CD4-positive, alpha-beta T cell treated with Interleukin-6 for 4 hours (primary cell): ENCODE measurements at regions not wholly inside any gene's neighbourhood (a gene's known extent, or its start where the extent isn't known, plus 50 kb on each side); places are given as distances from the start of the nearest gene placed in this dataset.

Source experiments
- DNase-seq: peaks from one replicate; pipeline ENCODE4 v3.0.0-alpha.2; 2020; ENCODE audit warnings: mixed read lengths

GRCh38 chr5:5615569-5615968 is 193.1 kb downstream of the ICE1 start:
- DNase-seq = no peak

- DNase-seq = no peak
These were observed 190.9 kb downstream of the ICE1 start for GRCh38 chr5:5613261-5613990.

GRCh38 chr5:5612096-5612495 is 189.6 kb downstream of the ICE1 start:
- no peak for DNase-seq

GRCh38 chr5:5609935-5610334 is 187.5 kb downstream of the ICE1 start:
- no peak for DNase-seq

- no peak for DNase-seq
These were observed 182.8 kb downstream of the ICE1 start for GRCh38 chr5:5605170-5605764.

- no peak for DNase-seq
These were observed 180.1 kb downstream of the ICE1 start for GRCh38 chr5:5602554-5602953.

- no peak for DNase-seq
These were observed 176.2 kb downstream of the ICE1 start for GRCh38 chr5:5598547-5599113.

GRCh38 chr5:5593391-5593790 is 170.9 kb downstream of the ICE1 start:
- no peak for DNase-seq

GRCh38 chr5:5592541-5592940 is 170.1 kb downstream of the ICE1 start:
- DNase-seq = no peak

- no peak for DNase-seq
These were observed 169.1 kb downstream of the ICE1 start for GRCh38 chr5:5591567-5591966.

- no peak for DNase-seq
These were observed 167.4 kb downstream of the ICE1 start for GRCh38 chr5:5589857-5590256.

- DNase-seq = no peak
These were observed 166.7 kb downstream of the ICE1 start for GRCh38 chr5:5588887-5589826.

GRCh38 chr5:5588386-5588785 is 165.9 kb downstream of the ICE1 start:
- no peak for DNase-seq

- DNase-seq = no peak
These were observed 165.0 kb downstream of the ICE1 start for GRCh38 chr5:5587474-5587873.

- no peak for DNase-seq
These were observed 164.2 kb downstream of the ICE1 start for GRCh38 chr5:5586721-5587120.

- DNase-seq = no peak
These were observed 163.4 kb downstream of the ICE1 start for GRCh38 chr5:5585751-5586341.

- no peak for DNase-seq
These were observed 162.3 kb downstream of the ICE1 start for GRCh38 chr5:5584751-5585150.

GRCh38 chr5:5584236-5584745 is 161.8 kb downstream of the ICE1 start:
- no peak for DNase-seq

GRCh38 chr5:5583832-5584231 is 161.4 kb downstream of the ICE1 start:
- DNase-seq = no peak

- no peak for DNase-seq
These were observed 160.7 kb downstream of the ICE1 start for GRCh38 chr5:5583023-5583765.

GRCh38 chr5:5581080-5581479 is 158.6 kb downstream of the ICE1 start:
- DNase-seq = no peak

GRCh38 chr5:5576744-5577143 is 154.3 kb downstream of the ICE1 start:
- DNase-seq = no peak
